ENCODE measurements at regions not wholly inside any gene's neighbourhood (a gene's known extent, or its start where the extent isn't known, plus 50 kb on each side); places are given as distances from the start of the nearest gene placed in this dataset.

DNA sequence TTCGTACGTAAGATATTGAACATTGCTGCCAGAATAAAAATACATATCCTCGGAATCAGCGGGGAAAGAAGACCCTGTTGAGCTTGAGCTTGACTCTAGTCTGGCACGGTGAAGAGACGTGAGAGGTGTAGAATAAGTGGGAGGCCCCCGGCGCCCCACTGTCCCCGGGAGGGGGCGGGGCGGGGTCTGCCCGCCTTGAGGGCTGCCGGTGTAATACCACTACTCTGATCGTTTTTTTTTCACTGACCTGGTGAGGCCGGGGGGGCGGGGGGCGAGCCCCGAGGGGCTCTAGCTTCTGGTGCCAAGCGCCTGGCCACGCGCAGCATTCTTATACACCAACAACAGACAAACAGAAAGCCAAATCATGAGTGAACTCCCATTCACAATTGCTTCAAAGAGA lies 324.0 kb upstream of the REG3G start:
- TF ChIP-seq, protein P1, sequence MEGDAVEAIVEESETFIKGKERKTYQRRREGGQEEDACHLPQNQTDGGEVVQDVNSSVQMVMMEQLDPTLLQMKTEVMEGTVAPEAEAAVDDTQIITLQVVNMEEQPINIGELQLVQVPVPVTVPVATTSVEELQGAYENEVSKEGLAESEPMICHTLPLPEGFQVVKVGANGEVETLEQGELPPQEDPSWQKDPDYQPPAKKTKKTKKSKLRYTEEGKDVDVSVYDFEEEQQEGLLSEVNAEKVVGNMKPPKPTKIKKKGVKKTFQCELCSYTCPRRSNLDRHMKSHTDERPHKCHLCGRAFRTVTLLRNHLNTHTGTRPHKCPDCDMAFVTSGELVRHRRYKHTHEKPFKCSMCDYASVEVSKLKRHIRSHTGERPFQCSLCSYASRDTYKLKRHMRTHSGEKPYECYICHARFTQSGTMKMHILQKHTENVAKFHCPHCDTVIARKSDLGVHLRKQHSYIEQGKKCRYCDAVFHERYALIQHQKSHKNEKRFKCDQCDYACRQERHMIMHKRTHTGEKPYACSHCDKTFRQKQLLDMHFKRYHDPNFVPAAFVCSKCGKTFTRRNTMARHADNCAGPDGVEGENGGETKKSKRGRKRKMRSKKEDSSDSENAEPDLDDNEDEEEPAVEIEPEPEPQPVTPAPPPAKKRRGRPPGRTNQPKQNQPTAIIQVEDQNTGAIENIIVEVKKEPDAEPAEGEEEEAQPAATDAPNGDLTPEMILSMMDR (IDR thresholded peaks at IDR 0.05; ENCODE audit: insufficient read depth, low read length) = no peak
- TF ChIP-seq POLR2AphosphoS5 (IDR thresholded peaks at IDR 0.05; ENCODE audit: low read depth) = no peak
